CD14-positive monocyte (primary cell): ENCODE measurements at regions not wholly inside any gene's neighbourhood (a gene's known extent, or its start where the extent isn't known, plus 50 kb on each side); places are given as distances from the start of the nearest gene placed in this dataset.
A peak's percentile ranks its signal among the peaks of the same experiment; 100 is the strongest.

Experiments
- DNase-seq, 3 donors: peaks; one replicate each; pipeline ENCODE4 v3.0.0-alpha.2; 2011 to 2022
- H2AFZ ChIP-seq: 2 replicates; pipeline ENCODE4 v1.6.0; 2012; ENCODE audit warnings: mild to moderate bottlenecking, low read depth, low read length, inconsistent platforms; ENCODE audit not compliant: insufficient read depth, poor library complexity, severe bottlenecking
- H3K27ac ChIP-seq, 2 donors: 1 replicate in 1 of 2; 2 replicates in 1 of 2; pipeline ENCODE4 v1.5.1; 2012 to 2013; ENCODE audit warnings: low read length in 2 of 2, control low read depth in 1 of 2, inconsistent platforms in 1 of 2, low read depth in 1 of 2, mild to moderate bottlenecking in 1 of 2
- H3K27me3 ChIP-seq, 2 donors: one replicate each; pipeline versions ENCODE4 v1.6.0 to v1.6.1; 2011 to 2013; ENCODE audit warnings: low read length in 2 of 2; ENCODE audit not compliant: control insufficient read depth in 2 of 2, insufficient read depth in 2 of 2
- H3K36me3 ChIP-seq, 2 donors: replicated peaks in 1 of 2; 1 replicate in 1 of 2; 2 replicates in 1 of 2; pipeline versions ENCODE4 v1.5.1 to v1.6.1; 2012 to 2013; ENCODE audit warnings: low read length in 2 of 2, control low read depth in 1 of 2, inconsistent platforms in 1 of 2, mild to moderate bottlenecking in 1 of 2; ENCODE audit not compliant: insufficient read depth in 2 of 2, control insufficient read depth in 1 of 2
- H3K4me1 ChIP-seq, 2 donors: 1 replicate in 1 of 2; 2 replicates in 1 of 2; pipeline versions ENCODE4 v1.5.1 to v1.6.1; 2012 to 2013; ENCODE audit warnings: low read length in 2 of 2, control low read depth in 1 of 2, inconsistent platforms in 1 of 2, mild to moderate bottlenecking in 1 of 2, moderate library complexity in 1 of 2; ENCODE audit not compliant: insufficient read depth in 2 of 2, control insufficient read depth in 1 of 2
- H3K4me2 ChIP-seq: replicated peaks from 2 replicates; pipeline ENCODE3; 2012; ENCODE audit warnings: low read length, moderate library complexity, mild to moderate bottlenecking; ENCODE audit not compliant: poor library complexity, severe bottlenecking; ENCODE audit errors: extremely low read depth
- H3K4me3 ChIP-seq, 3 experiments: fragments of 200-600 bp in 1 of 3; sonication (generic) in 1 of 3; replicated peaks in 1 of 3; 1 replicate in 2 of 3; 2 replicates in 1 of 3; pipeline ENCODE4 v1.5.1; 2011 to 2013; ENCODE audit warnings: low read length in 3 of 3, mild to moderate bottlenecking in 3 of 3, control low read depth in 2 of 3, low read depth in 2 of 3, inconsistent platforms in 1 of 3, moderate library complexity in 1 of 3
- H3K79me2 ChIP-seq: 2 replicates; pipeline ENCODE4 v1.6.0; 2012; ENCODE audit warnings: mild to moderate bottlenecking, control low read depth, inconsistent platforms, low read length, moderate library complexity; ENCODE audit not compliant: insufficient read depth
- H3K9ac ChIP-seq: 2 replicates; pipeline ENCODE4 v1.6.0; 2017; ENCODE audit warnings: low read length, mild to moderate bottlenecking; ENCODE audit not compliant: insufficient read depth, poor library complexity, severe bottlenecking
- H3K9me3 ChIP-seq, 2 donors: replicated peaks in 1 of 2; 1 replicate in 1 of 2; 2 replicates in 1 of 2; pipeline versions ENCODE4 v1.5.1 to v1.6.1; 2012 to 2013; ENCODE audit warnings: low read length in 2 of 2, control low read depth in 1 of 2; ENCODE audit not compliant: control insufficient read depth in 1 of 2, insufficient read depth in 1 of 2
- H4K20me1 ChIP-seq: 2 replicates; pipeline ENCODE4 v1.6.0; 2012; ENCODE audit warnings: mild to moderate bottlenecking, low read length, control low read depth, moderate library complexity; ENCODE audit not compliant: insufficient read depth
- H3K27ac Mint-ChIP-seq, 7 donors: one replicate each; pipeline ENCODE4 v1.8.0; 2020; ENCODE audit warnings: mild to moderate bottlenecking in 7 of 7, mixed read lengths in 7 of 7, moderate library complexity in 6 of 7, inconsistent platforms in 2 of 7
- H3K27me3 Mint-ChIP-seq, 3 donors: one replicate each; pipeline ENCODE4 v1.8.0; 2021 to 2022; ENCODE audit warnings: low read depth in 3 of 3, mild to moderate bottlenecking in 3 of 3, mixed read lengths in 3 of 3, moderate library complexity in 3 of 3, inconsistent platforms in 1 of 3
- H3K36me3 Mint-ChIP-seq, 2 donors: one replicate each; pipeline ENCODE4 v1.8.0; 2020; ENCODE audit warnings: mixed read lengths in 2 of 2, inconsistent platforms in 1 of 2, mild to moderate bottlenecking in 1 of 2
- H3K4me1 Mint-ChIP-seq: one replicate; pipeline ENCODE4 v1.8.0; 2020; ENCODE audit warnings: mild to moderate bottlenecking, mixed read lengths
- H3K4me3 Mint-ChIP-seq, 2 donors: one replicate each; pipeline ENCODE4 v1.8.0; 2020; ENCODE audit warnings: mild to moderate bottlenecking in 2 of 2, mixed read lengths in 2 of 2, moderate library complexity in 1 of 2
- H3K9me3 Mint-ChIP-seq, 7 donors: one replicate each; pipeline ENCODE4 v1.8.0; 2020 to 2022; ENCODE audit warnings: mixed read lengths in 7 of 7, mild to moderate bottlenecking in 6 of 7, moderate library complexity in 6 of 7, inconsistent platforms in 2 of 7
- WGBS: methylation state at CpG from one replicate; pipeline ENCODE4 v1.1.5; 2013; ENCODE audit warnings: missing lambda C conversion rate; ENCODE audit not compliant: insufficient coverage; 5-methylcytosine and 5-hydroxymethylcytosine counted together
- intact Hi-C, 2 donors: fragments of 100-400 bp; cut with micrococcal nuclease; formaldehyde crosslinking; loops; one replicate each; pipeline versions ENCODE4 v1.15.0 to v1.15.1; 2023
- TF ChIP-seq, protein P1 (sequence below): fragments of 200-600 bp; IDR thresholded peaks from one replicate; pipeline ENCODE4 v1.8.0; 2022; ENCODE audit warnings: antibody characterized with exemption, mild to moderate bottlenecking

- peak in 1 of 3 donors; percentile 36 for DNase-seq
- peaks cover 65% of the 10 kb centered on the region for H3K4me1 Mint-ChIP-seq
- WGBS, result no CpG with 5 or more reads among the region's 1 CpG
- Histone ChIP-seq H3K36me3 (no peaks in the 10 kb centered on the region), H3K4me3 (no peak overlapping the region), H2AFZ (no peak overlapping the region), H4K20me1 (no peaks in the 10 kb centered on the region), H3K79me2 (peaks cover 81% of the 10 kb centered on the region), H3K27ac (peak overlapping the region in 1 of 2 donors; percentile 81), H3K4me2 (no peak overlapping the region), H3K9ac (no peak overlapping the region), H3K4me1 (peaks cover 36 to 48% of the 10 kb centered on the region in 2 donors), H3K9me3 (no peaks in the 10 kb centered on the region), H3K27me3 (no peaks in the 10 kb centered on the region)
- H3K4me3 Mint-ChIP-seq, result no peak overlapping the region
- no peaks in the 10 kb centered on the region for H3K27me3 Mint-ChIP-seq
- H3K9me3 Mint-ChIP-seq, result peaks cover 0 to 3% (median 2%) of the 10 kb centered on the region in 7 donors
- peak overlapping the region; percentile 76 to 97 (median 93) for H3K27ac Mint-ChIP-seq
- H3K36me3 Mint-ChIP-seq, result no peaks in the 10 kb centered on the region
- intact Hi-C loops, result no loop called here
- TF ChIP-seq, protein P1, sequence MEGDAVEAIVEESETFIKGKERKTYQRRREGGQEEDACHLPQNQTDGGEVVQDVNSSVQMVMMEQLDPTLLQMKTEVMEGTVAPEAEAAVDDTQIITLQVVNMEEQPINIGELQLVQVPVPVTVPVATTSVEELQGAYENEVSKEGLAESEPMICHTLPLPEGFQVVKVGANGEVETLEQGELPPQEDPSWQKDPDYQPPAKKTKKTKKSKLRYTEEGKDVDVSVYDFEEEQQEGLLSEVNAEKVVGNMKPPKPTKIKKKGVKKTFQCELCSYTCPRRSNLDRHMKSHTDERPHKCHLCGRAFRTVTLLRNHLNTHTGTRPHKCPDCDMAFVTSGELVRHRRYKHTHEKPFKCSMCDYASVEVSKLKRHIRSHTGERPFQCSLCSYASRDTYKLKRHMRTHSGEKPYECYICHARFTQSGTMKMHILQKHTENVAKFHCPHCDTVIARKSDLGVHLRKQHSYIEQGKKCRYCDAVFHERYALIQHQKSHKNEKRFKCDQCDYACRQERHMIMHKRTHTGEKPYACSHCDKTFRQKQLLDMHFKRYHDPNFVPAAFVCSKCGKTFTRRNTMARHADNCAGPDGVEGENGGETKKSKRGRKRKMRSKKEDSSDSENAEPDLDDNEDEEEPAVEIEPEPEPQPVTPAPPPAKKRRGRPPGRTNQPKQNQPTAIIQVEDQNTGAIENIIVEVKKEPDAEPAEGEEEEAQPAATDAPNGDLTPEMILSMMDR, result no peak
Observed at GRCh38 chr5:60230456-60230855, 336.9 kb upstream of the PDE4D start.

GRCh38 chr5:60229691-60230185 is 336.2 kb upstream of the PDE4D start:
- Mint-ChIP-seq H3K27ac (peak overlapping the region in 3 of 7 donors; percentile 24 to 56 (median 48)), H3K4me1 (peaks cover 62% of the 10 kb centered on the region), H3K4me3 (no peak overlapping the region), H3K36me3 (no peaks in the 10 kb centered on the region), H3K27me3 (no peaks in the 10 kb centered on the region), H3K9me3 (peaks cover 0 to 4% (median 2%) of the 10 kb centered on the region in 7 donors)
- Histone ChIP-seq H3K36me3 (no peaks in the 10 kb centered on the region), H3K4me2 (no peak overlapping the region), H3K9me3 (no peaks in the 10 kb centered on the region), H3K27ac (peak overlapping the region in 1 of 2 donors; percentile 81), H3K4me1 (peaks cover 36 to 48% of the 10 kb centered on the region in 2 donors), H3K9ac (no peak overlapping the region), H3K27me3 (no peaks in the 10 kb centered on the region), H4K20me1 (no peaks in the 10 kb centered on the region), H2AFZ (peak overlapping the region; percentile 4), H3K79me2 (peaks cover 77% of the 10 kb centered on the region), H3K4me3 (no peak overlapping the region)
- no peak for DNase-seq
- intact Hi-C loops, result no loop called here
- TF ChIP-seq, protein P1, result no peak
